RKO (cell line): ENCODE measurements at regions not wholly inside any gene's neighbourhood (a gene's known extent, or its start where the extent isn't known, plus 50 kb on each side); places are given as distances from the start of the nearest gene placed in this dataset.
"Not testable (repeated sequence)": the region's sequence is repeated elsewhere in the genome, so short reads cannot be mapped to it uniquely, and the experiment has no call there.

Experiments
- DNase-seq: peaks from one replicate; pipeline ENCODE4 v3.0.0-alpha.2; 2016; ENCODE audit warnings: low spot score

DNA sequence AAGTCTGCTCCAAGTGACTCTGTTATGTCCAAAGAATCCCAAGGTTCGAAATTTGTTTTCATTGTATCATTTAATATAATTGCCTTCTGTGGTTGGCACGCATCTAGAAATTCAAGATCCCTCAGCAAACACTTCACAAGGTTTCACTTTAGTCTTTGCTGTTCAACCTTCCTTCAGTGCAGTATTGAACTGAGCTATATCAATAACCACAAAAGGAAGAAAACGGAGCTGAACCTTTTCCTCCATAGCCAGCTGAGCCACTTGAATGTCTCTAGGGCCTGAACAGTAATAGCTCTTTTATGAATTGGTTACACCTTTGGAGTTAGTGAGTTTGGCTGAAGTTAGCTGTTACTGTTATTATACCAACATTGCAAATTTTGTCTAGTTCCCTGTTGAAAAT lies 357.7 kb upstream of the HNRNPA3 start:
- no peak for DNase-seq

DNA sequence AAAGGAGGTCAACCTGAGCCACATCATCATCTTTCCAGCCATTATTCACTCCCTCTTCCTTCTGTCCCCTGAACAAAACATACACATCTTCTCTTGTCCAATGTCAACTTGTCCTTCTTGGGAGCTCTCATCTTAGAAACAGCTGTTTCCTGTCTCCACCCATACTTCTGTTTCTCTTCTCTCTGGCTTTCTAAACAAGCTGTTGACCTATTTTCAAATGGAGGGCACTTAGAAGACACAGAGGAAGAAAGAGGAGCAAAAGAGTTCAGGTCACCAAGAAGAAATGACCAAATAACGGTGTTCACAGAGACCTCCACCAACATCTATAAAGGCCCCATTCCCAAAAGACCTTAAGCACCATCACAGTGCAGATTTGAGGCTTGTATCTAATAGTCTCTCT lies 355.9 kb upstream of the HNRNPA3 start:
- no peak for DNase-seq

DNA sequence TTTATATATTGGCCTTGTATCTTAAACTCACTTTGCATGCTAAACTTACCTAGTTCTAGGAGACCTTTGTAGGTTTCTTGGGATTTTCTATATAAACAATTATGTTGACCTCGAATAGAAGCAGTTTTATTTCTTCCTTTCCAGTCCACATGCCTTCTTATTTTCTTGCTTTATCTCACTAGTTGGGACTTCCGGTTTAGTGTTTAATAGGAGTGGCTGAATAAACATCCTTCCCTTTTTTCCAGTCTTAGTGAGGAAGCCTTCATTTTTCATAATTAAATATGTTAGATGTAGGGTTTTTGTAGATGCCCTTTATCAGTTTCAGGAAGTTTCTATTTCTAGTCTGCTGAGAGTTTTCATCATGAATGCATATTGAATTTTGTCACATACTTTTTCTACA lies 347.3 kb upstream of the HNRNPA3 start:
- DNase-seq: no peak

DNA sequence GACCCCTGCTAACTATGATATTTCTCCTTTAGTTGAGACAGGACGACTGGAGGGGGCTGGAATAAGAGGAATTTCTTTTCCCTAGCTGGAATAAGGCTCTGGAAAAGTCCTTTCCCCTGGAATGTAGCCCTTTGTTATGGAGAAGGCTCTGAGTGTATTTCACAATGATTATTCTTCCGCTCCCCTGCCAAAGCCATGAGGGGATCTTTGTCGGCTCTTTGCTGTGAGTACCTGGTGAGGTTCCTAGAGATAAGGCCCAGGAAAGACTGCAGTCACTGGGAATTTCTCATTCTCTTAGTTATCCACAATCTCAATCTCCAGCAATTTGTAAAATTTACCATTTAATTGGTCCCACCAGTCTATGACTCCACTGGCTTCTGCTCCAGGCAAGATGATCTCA lies 340.2 kb upstream of the HNRNPA3 start:
- no peak for DNase-seq

DNA sequence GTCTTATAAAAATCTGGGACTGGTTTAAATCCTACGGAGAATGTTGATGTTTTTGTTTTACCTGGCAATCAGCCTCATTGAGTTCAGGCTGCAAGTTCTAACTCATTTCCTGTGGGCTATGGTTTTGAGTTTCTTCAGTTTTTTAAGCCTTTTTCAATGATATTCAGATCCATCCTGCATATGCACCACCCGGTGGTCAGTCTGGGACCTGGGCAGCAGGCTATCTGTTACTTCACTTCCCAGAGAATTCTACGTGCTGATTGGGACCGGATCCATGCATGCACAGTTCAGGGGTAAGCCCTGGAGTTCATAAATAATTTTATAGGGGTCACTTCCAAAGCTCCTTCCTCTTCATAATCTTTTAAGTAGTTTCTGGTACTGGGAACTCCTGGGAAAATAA lies 339.2 kb upstream of the HNRNPA3 start:
- DNase-seq: no peak

DNA sequence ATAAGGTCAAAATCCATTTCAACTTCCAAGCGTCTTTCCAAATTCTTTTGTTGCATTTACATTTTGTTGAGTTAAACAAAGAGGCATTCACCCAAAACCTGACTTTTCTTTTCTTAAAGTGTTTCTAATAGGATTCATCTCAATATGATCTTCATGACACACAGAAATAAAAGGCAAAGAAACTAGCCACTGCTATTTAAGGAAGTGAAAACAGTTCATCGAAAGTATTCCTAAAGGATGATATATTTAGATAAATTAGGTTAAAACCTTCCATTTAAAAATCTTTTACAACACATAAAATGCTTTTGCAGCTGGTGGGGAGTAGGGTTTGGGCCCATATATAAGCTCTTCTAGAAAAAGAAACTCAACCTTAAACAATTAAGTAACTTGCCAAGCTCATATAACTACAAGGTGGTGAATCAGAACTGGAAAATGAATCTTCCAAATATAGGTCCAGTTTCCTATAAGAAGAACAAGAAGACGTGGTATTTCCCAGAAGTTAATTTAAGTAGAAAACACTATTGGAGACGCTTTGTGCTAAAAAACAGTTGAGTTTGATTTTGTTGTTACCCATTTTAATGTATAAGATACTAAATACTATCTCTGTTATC lies 336.0 kb upstream of the HNRNPA3 start:
- no peak for DNase-seq

DNA sequence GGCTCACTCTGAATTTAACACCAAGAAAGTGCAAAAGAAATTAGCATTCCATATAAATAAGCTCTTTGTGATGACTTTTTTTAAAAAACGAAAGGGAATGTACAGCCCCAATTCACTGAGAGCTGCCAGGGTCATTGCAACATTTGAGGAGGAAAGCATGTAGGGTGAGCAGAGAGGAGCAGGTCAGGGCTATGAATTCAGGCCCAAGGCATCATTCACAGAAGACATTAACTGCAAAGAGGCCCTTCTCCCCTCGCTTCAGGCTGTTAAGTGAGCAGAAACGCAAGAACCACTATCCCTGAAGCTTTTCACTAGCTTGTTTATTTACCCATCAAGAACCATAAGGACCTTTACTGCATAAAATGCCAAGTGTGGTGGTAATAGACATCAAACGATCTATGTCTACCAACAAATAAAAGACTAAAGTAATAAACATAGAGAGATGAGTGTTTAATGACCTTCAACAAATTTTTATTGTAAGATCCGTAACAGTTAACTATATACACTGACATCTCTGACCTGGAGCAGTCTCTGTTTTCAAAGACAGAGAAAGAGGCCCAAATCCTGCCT lies 333.1 kb upstream of the HNRNPA3 start:
- DNase-seq: no peak

DNA sequence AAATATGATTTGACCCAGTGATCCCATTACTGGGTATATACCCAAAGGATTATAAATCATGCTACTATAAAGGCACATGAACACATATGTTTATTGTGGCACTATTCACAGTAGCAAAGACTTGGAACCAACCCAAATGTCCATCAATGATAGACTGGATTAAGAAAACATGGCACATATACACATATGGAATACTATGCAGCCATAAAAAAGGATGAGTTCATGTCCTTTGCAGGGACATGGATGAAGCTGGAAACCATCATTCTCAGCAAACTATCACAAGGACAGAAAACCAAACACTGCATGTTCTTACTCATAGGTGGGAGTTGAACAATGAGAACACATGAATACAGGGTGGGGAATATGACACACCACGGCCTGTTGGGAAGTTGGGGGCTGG lies 330.5 kb upstream of the HNRNPA3 start:
- DNase-seq: not testable (repeated sequence)

DNA sequence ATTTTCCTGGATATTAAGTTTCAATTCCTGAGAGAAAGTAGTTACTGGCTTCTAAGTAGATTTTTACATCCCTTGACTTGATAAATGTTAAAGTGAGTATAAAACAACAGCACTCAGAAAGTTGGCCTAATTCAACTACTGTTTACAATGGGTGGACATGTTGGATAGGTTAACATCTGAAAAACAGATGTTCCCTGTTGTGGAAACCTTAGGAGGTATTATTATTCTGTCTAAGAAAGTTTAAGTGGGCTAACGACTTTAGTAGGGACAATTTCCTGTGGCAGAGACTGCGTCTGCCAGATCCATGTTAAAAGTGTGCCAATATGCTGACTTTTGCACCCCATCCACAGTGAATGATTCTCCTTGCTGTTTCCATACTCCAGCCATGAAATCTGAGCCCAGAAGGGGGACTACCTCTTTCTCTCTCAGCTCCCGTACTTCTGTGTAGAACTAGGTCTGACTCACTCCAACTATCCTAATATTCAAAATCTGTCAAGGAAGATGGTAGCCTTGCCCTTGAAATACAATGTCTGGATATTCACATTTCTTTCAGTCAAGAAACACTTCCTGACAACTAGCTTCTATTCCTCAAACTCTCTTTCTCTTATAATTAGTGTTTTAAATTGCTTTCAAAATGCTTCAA lies 327.5 kb upstream of the HNRNPA3 start:
- DNase-seq: no peak

DNA sequence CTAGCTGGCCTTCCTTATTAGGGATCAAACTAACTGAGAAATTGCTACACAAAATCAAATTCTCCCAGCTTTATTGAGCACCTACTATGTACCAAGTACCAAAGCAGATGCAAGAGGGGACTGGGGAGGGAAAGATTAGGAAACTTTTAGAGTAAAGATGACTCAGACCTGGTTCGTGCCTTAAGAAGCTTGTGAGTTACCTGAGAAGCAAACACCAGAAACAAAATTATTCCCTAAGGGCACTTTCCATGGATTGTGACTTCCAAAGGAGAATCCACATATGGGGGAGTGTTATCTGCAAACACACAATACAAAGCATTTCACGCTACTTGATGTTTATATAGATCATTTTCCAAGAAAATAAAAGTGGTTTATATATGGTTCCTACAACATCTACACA lies 326.9 kb upstream of the HNRNPA3 start:
- DNase-seq: no peak

DNA sequence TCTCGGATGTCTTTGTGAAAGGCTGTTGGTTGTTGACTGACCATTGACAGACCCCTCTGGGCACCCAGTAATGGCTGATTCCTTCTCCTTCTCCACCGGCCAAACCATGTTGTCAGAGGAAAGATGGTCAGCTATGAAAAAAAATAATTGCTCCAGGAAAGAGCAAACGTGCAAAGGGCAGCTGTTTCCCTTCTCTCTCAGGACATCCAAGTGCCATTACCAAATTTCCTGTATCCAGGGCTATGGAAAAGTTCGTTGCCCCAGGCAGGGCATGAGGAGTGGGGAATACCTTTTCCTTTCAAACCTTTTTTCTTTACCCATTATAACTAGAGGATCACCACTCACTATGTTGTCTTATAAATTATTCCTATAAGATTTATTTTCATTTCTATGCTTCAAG lies 321.5 kb upstream of the HNRNPA3 start:
- no peak for DNase-seq

DNA sequence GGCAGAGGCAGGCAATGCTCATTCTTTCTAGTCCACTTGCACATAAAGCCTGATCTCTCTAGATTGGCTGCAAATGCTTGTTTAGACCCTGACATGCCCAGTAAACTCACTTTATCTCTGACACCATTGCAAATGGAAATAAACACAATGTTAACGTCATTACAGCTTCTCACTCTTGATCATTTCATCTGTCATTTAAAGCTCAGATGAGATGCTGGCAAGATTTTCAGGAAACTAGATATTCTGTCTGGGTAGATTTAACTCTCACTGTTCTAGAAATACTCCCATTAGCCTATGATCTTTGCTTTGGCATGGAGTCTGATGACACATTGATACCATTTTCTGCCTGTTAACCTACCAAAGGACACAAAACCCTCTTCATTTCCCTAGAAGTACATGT lies 320.7 kb upstream of the HNRNPA3 start:
- no peak for DNase-seq

DNA sequence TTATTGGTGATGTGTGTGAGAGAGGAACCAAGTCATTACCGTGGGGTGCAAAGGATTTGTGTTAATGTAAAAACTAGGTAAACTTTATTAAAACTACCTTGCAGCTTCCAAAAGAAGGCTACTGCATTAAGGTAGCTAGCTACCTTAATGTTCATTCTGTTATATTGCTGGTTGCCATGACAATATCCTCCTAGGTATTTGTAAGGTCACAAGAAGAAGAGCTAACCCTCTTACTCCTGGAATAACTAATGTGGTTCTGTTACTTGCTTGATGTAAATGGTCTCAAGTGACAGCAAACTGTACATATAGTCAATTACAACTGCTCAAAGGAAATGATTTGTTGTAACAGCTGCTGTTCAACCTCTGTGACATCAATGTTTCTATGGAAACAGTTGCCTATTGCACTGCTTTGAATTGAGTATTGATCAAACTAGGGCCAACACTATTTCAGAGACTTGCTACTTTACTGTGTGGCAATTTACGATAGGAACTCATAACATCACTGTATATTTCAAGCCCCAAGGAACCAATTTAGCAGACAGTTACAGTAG lies 319.8 kb upstream of the HNRNPA3 start:
- no peak for DNase-seq

DNA sequence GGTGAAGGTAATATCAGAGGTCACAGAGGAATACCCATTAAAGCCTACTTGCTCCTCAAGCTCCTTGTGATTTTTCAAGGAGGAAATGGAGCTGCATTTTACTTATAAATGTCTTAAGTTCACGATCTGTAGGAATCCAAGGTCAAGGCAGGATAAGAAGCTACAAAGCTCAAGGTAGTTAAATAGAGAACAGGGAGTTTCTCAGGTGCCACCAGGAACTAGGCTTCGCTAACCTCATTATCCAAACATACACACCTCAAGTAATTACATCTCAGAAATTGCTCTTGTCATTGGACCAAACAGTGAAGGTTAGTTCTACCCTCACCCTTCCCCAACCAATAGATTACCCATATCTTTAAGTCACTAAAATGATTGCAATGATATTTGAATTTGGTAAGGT lies 317.4 kb upstream of the HNRNPA3 start:
- DNase-seq: no peak

DNA sequence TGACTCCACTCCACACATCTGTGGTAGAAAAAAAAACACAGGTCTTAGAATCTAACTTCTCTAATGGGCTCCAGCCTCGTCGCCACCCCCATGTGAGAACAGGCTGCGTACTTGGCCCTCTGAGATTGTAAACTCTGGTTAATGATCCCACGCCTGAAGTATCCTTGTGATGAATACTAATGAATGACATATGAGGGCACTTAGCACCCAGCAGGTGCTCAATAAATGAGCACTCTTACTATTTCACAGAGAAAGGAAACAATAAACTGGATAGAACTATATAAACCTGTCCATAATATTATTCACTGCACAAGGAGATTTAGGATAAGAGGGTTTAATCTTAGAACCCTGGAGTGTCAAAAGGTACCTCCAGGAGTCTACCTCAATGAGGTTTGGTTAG lies 310.1 kb upstream of the HNRNPA3 start:
- DNase-seq: no peak

DNA sequence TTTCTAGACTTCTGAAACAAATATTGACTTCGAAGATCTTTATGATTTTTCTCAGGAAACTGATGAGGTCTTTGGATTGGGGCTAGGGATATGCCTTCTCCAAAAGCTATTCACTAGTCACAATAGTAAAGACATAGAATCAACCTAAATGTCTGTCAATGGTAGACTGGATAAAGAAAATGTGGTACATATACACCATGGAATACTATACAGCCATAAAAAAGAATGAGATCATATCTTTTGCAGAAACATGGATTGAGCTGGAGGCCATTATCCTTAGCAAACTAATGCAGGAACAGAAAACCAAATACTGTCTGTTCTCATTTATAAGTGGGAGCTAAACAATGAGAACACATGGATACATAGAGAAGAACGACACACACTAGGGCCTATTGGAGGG lies 308.5 kb upstream of the HNRNPA3 start:
- DNase-seq: not testable (repeated sequence)

DNA sequence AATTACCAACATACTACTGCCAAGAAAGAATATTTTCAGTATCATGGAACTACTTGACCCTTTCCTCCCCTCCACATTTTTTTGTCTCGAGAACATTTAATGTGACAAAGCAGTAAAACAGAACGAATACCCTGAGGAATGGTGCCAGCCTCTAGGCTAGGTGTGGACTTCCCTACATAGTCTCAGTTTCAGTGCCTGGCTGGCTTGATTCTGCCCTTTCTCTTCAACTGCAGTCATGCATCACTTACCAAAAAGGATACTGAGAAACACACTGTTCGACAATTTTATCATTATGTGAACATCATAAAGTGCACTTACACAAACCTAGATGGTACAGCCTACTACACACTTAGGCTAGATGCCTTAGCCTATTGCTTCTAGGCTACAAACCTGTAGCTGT lies 305.3 kb upstream of the HNRNPA3 start:
- no peak for DNase-seq

DNA sequence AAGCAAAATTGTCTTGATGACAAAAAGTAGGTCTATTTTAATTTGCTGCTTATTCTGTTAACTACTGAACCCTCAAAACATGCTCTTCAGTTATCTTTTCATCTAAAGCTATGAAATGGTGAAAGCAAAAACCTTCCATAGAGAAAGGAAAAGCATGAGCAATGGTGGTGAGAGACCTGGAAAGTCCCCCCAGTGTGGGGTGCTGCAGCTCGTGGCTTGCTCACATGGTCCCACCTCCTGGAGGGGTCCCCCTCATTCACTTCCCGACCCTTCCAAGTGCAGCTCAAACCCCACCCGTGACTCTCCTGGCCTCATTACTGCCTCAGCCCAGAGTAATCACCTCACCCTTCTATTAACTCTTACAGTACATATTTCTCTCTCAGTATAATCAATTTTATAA lies 301.8 kb upstream of the HNRNPA3 start:
- DNase-seq: no peak

DNA sequence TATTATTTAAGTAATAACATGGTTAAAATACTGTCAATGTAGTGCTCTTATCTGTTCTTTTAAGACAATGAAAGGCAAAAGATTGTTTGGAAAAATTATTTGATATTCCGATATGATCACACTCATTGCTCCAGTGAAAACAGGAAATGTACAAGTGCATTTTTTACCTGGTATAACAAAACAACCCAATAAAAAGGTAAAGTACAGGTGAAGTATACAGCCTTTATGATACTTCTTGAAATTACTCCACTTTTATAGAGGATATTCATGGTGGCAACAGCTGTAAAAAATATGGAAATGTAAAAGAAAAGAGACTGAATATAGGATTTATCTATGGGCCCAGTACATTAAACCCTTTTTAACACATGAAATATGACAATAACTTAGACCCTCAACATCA lies 298.6 kb upstream of the HNRNPA3 start:
- DNase-seq: no peak

DNA sequence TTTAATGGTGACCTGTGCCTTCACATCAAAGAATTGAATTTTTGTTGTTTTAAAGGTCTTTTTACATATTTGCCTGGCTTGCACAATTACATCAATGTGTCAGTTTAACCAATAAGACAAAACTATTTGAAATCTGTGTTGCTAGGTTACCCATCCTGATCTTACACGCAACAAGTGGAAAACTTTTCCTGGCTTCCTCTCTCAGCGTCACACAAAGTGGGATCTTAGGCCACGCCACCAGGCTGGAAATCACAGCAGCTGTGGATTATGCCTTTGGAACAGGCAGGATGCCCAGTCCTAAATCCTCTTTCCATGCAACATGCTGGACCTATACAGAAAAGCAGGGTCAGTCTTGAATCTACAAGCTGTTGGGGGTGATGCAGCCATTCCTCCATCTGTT lies 298.2 kb upstream of the HNRNPA3 start:
- DNase-seq: no peak

DNA sequence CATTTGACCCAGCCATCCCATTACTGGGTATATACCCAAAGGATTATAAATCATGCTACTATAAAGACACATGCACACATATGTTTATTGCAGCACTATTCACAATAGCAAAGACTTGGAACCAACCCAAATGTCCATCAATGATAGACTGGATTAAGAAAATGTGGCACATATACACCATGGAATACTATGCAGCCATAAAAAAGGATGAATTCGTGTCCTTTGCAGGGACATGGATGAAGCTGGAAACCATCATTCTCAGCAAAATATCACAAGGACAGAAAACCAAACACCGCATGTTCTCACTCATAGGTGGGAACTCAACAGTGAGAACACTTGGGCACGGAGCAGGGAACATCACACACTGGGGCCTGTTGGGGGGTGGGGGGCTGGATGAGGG lies 290.0 kb upstream of the HNRNPA3 start:
- not testable (repeated sequence) for DNase-seq

DNA sequence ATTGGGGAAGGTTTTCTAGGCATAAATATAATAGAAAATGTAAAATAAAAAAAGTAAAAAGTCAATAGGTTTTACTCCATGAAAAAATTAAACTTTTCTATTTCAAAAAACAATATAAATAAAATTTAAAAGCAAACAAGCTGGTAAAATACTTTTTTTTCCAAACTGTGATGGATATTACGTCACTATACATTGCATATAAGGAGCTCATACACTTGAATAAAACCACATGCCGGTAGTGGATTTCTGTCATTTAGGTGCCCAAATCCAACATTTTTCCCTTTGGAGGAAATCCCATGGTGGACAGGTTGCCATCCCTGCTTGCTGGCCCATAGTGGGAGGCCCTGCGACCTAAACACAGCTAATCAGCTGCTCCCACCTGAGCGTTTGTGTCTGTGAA lies 289.4 kb upstream of the HNRNPA3 start:
- DNase-seq: no peak

DNA sequence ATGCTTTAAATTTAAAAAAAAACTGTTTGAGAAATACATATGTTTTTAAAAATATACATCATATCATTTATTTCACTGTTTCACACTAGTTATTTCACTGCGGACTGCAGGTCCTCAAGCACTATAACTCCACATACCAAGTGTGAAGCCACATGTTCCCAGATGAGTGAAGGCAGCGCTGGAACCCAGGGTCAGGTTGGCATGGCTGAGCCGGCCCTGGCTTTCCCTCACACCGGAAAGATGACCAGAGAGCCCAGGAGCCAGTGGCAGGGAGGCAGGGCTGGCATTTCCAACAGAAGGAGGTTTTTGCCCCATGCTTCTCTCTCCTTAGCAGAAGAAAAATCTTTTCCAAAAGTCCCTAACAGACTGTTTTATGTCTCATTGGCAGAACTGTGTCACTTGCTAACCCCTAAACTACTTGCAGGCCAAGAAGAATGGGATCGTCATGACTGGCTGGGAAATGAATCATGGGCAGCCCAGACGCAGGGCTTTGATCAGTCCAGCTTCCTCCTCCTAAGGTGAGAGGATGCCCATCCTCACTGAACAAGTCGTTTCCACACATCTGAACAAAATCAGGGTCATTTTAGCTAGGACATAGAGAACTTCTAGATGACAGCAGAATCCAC lies 287.6 kb upstream of the HNRNPA3 start:
- DNase-seq: peak; percentile 51
